GM19035 (cell line): ENCODE measurements at regions not wholly inside any gene's neighbourhood (a gene's known extent, or its start where the extent isn't known, plus 50 kb on each side); places are given as distances from the start of the nearest gene placed in this dataset.
"Not testable (repeated sequence)": the region's sequence is repeated elsewhere in the genome, so short reads cannot be mapped to it uniquely, and the experiment has no call there.

Experiments used
- ATAC-seq: cut with Tn5 transposase; IDR thresholded peaks from one replicate; pipeline ENCODE4 v1.9.1; 2021; ENCODE audit not compliant: unreplicated experiment

- no peak for ATAC-seq
Observed at GRCh38 chr13:88976466-88976865, 1305.3 kb downstream of the SLITRK5 start.

DNA sequence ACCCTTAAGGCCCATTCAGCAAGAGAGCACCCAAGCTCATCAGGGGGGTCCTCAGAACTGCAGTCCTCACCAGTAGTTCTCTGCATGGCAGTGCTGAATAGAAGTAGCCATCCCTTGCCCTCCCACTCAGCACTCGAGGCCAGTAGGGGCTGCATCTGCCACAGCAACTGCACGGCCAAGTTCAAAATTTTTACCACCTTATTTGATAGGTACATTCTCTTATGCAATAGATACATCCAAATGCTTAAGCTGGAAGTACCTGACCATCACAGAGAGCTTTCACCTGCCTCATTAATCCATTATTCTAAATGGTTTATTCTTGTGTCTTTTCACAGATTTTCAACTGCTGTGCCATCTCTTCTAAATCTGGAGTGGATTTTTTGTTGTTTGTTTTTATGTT is 1307.4 kb downstream of the SLITRK5 start:
- no peak for ATAC-seq

- ATAC-seq = no peak
Observed at GRCh38 chr13:88979465-88980175, 1308.4 kb downstream of the SLITRK5 start.

GRCh38 chr13:89003656-89004055 is 1332.5 kb downstream of the SLITRK5 start:
- no peak for ATAC-seq

DNA sequence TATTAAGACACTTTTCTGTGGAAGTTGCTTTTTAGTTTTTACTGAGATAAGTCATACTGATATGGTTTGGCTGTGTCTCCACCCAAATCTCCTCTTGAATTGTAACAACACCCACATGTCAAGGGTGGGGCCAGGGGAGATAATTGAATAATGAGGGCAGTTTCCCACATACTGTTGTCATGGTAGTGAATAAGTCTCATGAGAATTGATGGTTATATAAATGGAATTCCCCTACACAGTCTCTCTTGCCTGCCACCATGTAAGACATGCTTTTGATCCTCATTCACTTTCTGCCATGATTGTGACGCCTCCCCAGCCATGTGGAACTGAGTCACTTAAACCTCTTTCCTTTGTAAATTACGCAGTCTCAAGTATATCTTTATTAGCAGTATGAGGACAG is 1340.4 kb downstream of the SLITRK5 start:
- ATAC-seq = no peak

GRCh38 chr13:89027694-89028306 is 1356.6 kb downstream of the SLITRK5 start:
- no peak for ATAC-seq

DNA sequence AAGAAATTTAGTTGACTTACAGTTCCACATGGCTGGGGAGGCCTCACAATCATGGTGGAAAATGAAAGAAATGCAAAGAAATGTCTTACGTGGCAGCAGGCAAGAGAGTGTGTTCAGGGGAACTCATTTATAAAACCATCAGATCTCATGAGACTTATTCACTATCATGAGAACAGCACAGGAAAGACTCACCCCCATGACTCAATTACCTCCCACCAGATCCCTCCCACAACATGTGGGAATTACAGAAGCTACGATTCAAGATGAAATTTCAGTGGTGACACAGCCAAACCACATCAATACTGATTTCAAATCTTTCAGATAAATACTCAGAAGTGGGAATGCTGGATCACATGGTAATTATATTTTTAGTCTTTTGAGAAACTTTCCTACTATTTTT is 1357.9 kb downstream of the SLITRK5 start:
- no peak for ATAC-seq

GRCh38 chr13:89034015-89034414 is 1362.8 kb downstream of the SLITRK5 start:
- ATAC-seq = no peak

- no peak for ATAC-seq
Observed at GRCh38 chr13:89052699-89053098, 1381.5 kb downstream of the SLITRK5 start.

DNA sequence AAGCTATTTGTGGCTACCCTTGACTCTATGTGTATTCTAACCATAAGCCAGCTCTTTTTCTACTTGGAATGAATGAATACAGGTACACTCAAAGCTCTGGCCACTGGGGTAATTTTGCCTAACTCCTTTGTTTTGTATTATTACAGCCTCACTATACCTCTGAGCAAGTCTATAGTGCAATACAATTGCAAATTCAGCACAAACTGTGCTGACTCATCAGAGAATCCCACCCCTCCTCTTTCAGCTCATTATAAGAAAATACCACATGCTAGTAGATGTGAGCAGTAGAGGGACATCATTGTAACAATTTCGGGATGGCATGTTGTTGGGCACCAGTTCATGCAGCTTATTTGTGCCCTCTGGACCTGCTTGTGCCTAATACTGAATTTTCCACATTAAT is 1382.2 kb downstream of the SLITRK5 start:
- no peak for ATAC-seq

GRCh38 chr13:89057274-89057673 is 1386.1 kb downstream of the SLITRK5 start:
- no peak for ATAC-seq

- no peak for ATAC-seq
Observed at GRCh38 chr13:89057862-89058261, 1386.7 kb downstream of the SLITRK5 start.

DNA sequence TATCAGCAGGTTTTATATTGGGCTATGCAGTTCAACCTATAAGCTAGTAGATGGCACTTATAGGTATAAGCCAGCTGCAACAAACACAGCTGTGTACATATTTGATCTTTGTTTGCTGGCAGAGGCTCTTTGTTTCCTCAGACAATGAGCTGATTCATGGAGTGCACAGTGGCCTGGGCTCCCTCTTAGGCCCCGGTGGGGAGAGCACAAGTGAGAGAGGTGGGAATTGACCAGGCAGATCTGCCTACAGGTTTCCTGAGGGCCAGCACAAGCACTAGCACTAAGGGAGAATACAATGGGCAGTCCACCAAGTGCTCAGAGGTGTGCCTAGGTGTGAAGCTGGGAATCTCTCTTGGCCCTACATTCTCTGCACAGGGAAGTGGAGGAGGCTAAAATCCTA is 1390.7 kb downstream of the SLITRK5 start:
- ATAC-seq = no peak

DNA sequence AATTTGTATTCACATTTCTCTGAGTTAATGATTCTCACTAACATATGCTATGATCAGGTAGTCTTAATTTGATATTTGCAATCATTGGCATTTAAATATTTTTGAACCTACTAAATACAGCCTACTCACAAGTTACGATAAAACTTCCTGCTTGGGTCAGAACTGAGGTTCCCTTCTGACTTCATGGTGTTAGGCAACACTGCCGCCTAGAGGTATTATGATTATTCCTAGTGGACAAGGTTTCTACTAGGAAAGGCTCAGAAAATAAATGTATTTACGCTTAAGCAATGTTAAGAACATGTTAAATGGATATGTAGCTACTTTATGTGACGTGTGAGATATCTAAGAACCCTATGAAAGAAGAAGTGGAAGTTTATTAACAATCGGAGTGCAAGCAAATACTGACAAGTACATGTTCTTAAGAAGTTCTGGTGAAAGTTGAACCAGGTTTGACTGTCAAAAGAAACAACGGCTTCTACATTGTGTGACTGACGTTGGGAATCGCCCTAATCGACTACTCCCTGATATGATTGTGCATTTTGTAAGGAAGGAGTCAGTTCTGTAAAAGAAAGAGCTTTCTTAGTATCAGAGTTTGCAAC is 1395.8 kb downstream of the SLITRK5 start:
- ATAC-seq = no peak

GRCh38 chr13:89072979-89073378 is 1401.8 kb downstream of the SLITRK5 start:
- no peak for ATAC-seq

DNA sequence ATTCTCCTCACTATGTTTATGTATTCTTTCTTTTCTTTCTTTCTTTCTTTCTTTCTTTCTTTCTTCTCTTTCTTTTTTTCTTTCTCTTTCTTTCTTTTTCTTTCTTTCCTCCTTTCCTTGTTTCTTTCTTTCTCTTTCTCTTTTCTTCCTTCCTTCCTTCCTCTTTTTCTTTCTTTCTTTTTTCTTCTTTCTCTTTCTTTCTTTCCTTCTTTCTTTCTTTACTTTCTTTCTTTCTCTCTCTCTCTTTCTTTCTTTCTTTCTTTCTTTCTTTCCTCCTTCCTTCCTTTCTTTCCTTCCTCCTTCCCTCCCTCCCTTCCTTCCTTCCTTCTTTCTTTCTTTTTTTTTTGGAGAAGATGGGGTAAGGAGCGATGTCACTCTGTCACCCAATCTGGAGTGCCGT is 1405.5 kb downstream of the SLITRK5 start:
- no peak for ATAC-seq

DNA sequence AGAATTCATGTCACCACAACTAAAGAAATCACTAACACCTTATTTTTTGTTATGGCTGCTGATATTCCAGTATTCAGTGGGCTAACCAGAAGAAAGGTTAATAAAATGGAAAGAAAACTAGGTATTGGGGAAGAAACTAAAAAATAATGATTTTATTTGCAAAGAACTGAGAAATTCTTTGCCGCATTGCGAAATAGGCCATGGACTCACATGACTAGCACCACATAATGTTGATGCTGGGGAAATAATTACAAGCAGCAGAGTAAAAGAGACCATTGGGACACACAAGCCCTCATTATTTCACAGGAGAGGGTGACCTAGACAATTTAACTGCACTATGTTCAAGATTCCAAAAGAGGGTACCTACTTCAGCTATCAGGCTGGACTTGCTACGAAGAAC is 1411.5 kb downstream of the SLITRK5 start:
- ATAC-seq = no peak

- not testable (repeated sequence) for ATAC-seq
Observed at GRCh38 chr13:89088107-89088506, 1416.9 kb downstream of the SLITRK5 start.

DNA sequence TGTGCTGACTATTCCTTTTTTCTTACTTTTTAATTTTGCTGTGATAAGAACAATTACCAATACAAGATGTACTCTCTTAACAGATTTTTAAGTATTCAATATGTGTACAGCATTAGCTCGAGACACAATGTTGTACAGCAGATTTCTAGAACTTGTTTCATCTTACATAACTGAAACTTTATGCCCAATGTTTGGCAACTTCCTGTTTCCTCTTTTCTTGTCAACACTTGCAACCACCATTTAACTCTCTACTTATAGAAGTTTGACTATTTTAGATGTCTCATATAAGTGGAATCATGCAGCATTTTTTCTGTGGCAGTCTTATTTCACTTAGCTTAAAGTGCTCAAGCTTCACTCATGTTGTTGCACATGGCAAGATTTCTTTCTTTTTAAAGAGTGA is 1426.8 kb downstream of the SLITRK5 start:
- ATAC-seq = no peak

GRCh38 chr13:89113744-89114143 is 1442.6 kb downstream of the SLITRK5 start:
- ATAC-seq = no peak

- ATAC-seq = no peak
Observed at GRCh38 chr13:89115307-89115706, 1444.1 kb downstream of the SLITRK5 start.

DNA sequence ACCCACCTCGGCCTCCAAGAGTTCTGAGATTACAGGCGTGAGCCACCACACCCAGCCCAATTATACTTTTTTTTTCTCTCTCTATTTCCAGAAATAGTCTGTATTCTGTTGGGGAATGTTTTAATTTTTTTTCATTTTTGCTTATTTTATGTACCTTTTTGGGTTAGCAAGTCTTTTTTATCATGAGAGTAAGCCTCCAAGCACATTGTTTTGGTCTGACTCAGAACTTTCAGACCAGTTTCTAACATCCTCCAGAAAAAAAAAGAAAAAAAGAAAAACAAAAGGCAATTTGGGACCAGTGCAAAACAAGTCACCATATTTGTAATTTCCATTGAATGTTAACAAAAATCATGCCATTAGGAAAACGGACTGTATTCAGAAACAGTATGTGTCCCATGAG is 1465.5 kb downstream of the SLITRK5 start:
- ATAC-seq = no peak
